Posterior cingulate gyrus (tissue), 11 donors: ENCODE measurements at regions not wholly inside any gene's neighbourhood (a gene's known extent, or its start where the extent isn't known, plus 50 kb on each side); places are given as distances from the start of the nearest gene placed in this dataset.
A peak's percentile ranks its signal among the peaks of the same experiment; 100 is the strongest.
"Not testable (repeated sequence)": the region's sequence is repeated elsewhere in the genome, so short reads cannot be mapped to it uniquely, and the experiment has no call there.

Experiments used
- DNase-seq, 10 donors: peaks; one replicate each; pipeline versions ENCODE4 v3.0.0 to v3.0.0-alpha.2; 2020 to 2021; ENCODE audit warnings: mixed read lengths in 3 of 10
- intact Hi-C: fragments of 100-400 bp; cut with DNase I; formaldehyde crosslinking; loops from one replicate; pipeline ENCODE4 v1.15.1; 2023

- DNase-seq, result no peak
- intact Hi-C loops, result no loop called here
Measured at GRCh38 chr18:70390371-70391090, 101.7 kb downstream of the SOCS6 start.

- intact Hi-C loops, result not testable (repeated sequence)
Measured at GRCh38 chr18:70389036-70389435, 100.2 kb downstream of the SOCS6 start.

GRCh38 chr18:70387027-70387426, 98.2 kb downstream of the SOCS6 start:
- no peak for DNase-seq
- intact Hi-C loops, result no loop called here

More at GRCh38 chr18:70389036-70389435, 100.2 kb downstream of the SOCS6 start:
- DNase-seq, result not testable (repeated sequence)

- intact Hi-C loops, result no loop called here
- DNase-seq, result no peak
Measured at GRCh38 chr18:70386582-70386981, 97.7 kb downstream of the SOCS6 start.

GRCh38 chr18:70385474-70385873, 96.6 kb downstream of the SOCS6 start:
- DNase-seq, result no peak
- intact Hi-C loops, result no loop called here

- intact Hi-C loops, result no loop called here
- no peak for DNase-seq
Measured at GRCh38 chr18:70384181-70384790, 95.4 kb downstream of the SOCS6 start.

GRCh38 chr18:70382992-70383717, 94.3 kb downstream of the SOCS6 start:
- intact Hi-C loops, result no loop called here
- peak in 1 of 10 donors; percentile 81 for DNase-seq

GRCh38 chr18:70382017-70382416, 93.2 kb downstream of the SOCS6 start:
- intact Hi-C loops, result no loop called here
- DNase-seq, result peak in 5 of 10 donors; percentile 18 to 87 (median 28)

- DNase-seq, result peak; percentile 44 to 96 (median 76)
- intact Hi-C loops, result no loop called here
Measured at GRCh38 chr18:70380915-70381896, 92.4 kb downstream of the SOCS6 start.
